H9 (cell line): ENCODE measurements at regions not wholly inside any gene's neighbourhood (a gene's known extent, or its start where the extent isn't known, plus 50 kb on each side); places are given as distances from the start of the nearest gene placed in this dataset.

Experiments
- DNase-seq: peaks from one replicate; pipeline ENCODE4 v3.0.0-alpha.2; 2017
- H2AFZ ChIP-seq: one replicate; pipeline ENCODE4 v1.6.1; 2013; ENCODE audit warnings: mild to moderate bottlenecking, low read length, control low read depth, moderate library complexity
- H2AK5ac ChIP-seq: 2 replicates; pipeline ENCODE4 v1.6.1; 2013; ENCODE audit warnings: low read length, control low read depth, mixed read lengths; ENCODE audit not compliant: insufficient read length
- H2BK120ac ChIP-seq: one replicate; pipeline ENCODE4 v1.6.1; 2013; ENCODE audit warnings: low read depth, mild to moderate bottlenecking, low read length, control low read depth, inconsistent platforms; ENCODE audit not compliant: poor library complexity, severe bottlenecking
- H2BK12ac ChIP-seq: 2 replicates; pipeline ENCODE4 v1.6.1; 2013; ENCODE audit warnings: low read length, control low read depth, mixed read lengths, low read depth; ENCODE audit not compliant: insufficient read length
- H2BK15ac ChIP-seq: 2 replicates; pipeline ENCODE4 v1.6.1; 2013; ENCODE audit warnings: low read depth, low read length, control low read depth
- H2BK20ac ChIP-seq: one replicate; pipeline ENCODE4 v1.6.1; 2013; ENCODE audit warnings: low read depth, mild to moderate bottlenecking, low read length, control low read depth, inconsistent platforms; ENCODE audit not compliant: poor library complexity, severe bottlenecking
- H2BK5ac ChIP-seq: 2 replicates; pipeline ENCODE4 v1.6.1; 2013; ENCODE audit warnings: low read length, control low read depth, mixed read lengths; ENCODE audit not compliant: insufficient read length
- H3K14ac ChIP-seq: 2 replicates; pipeline ENCODE4 v1.6.1; 2013; ENCODE audit warnings: low read length, control low read depth; ENCODE audit not compliant: insufficient read depth
- H3K18ac ChIP-seq: 2 replicates; pipeline ENCODE4 v1.6.1; 2013; ENCODE audit warnings: low read depth, mild to moderate bottlenecking, mixed read lengths, low read length, control low read depth; ENCODE audit not compliant: insufficient read length
- H3K23ac ChIP-seq: 2 replicates; pipeline ENCODE4 v1.6.1; 2013; ENCODE audit warnings: low read length, control low read depth, mixed read lengths, low read depth; ENCODE audit not compliant: insufficient read length
- H3K23me2 ChIP-seq: 2 replicates; pipeline ENCODE4 v1.6.1; 2013; ENCODE audit warnings: low read depth, mild to moderate bottlenecking, mixed read lengths, low read length, control low read depth; ENCODE audit not compliant: insufficient read length, poor library complexity, severe bottlenecking
- H3K27ac ChIP-seq: 2 replicates; pipeline ENCODE4 v1.5.1; 2013; ENCODE audit warnings: low read length, control low read depth, mixed read lengths, low read depth; ENCODE audit not compliant: insufficient read length
- H3K27me3 ChIP-seq: 2 replicates; pipeline ENCODE4 v1.6.1; 2013; ENCODE audit warnings: low read length, control low read depth, inconsistent platforms; ENCODE audit not compliant: insufficient read depth
- H3K4ac ChIP-seq: 2 replicates; pipeline ENCODE4 v1.6.1; 2013; ENCODE audit warnings: low read depth, mild to moderate bottlenecking, control low read depth, inconsistent platforms, low read length, moderate library complexity
- H3K4me1 ChIP-seq: 2 replicates; pipeline ENCODE4 v1.6.1; 2013; ENCODE audit warnings: low read length, control low read depth, inconsistent platforms; ENCODE audit not compliant: insufficient read depth
- H3K4me2 ChIP-seq: 2 replicates; pipeline ENCODE4 v1.6.1; 2013; ENCODE audit warnings: low read length, control low read depth, mixed read lengths; ENCODE audit not compliant: insufficient read length, insufficient read depth
- H3K56ac ChIP-seq: 2 replicates; pipeline ENCODE4 v1.6.1; 2013; ENCODE audit warnings: low read depth, mild to moderate bottlenecking, mixed read lengths, low read length, control low read depth; ENCODE audit not compliant: insufficient read length
- H3K79me1 ChIP-seq: 2 replicates; pipeline ENCODE4 v1.6.1; 2013; ENCODE audit warnings: low read depth, mild to moderate bottlenecking, moderate library complexity, low read length, control low read depth, inconsistent platforms; ENCODE audit not compliant: insufficient read depth, poor library complexity, severe bottlenecking
- H3K79me2 ChIP-seq: 2 replicates; pipeline ENCODE4 v1.6.1; 2013; ENCODE audit warnings: low read length, control low read depth, inconsistent platforms; ENCODE audit not compliant: insufficient read depth
- H3K9ac ChIP-seq: 2 replicates; pipeline ENCODE4 v1.6.1; 2013; ENCODE audit warnings: low read length, control low read depth, mixed read lengths; ENCODE audit not compliant: insufficient read length; ENCODE audit errors: extremely low read depth
- H3K9me3 ChIP-seq: one replicate; pipeline ENCODE4 v1.6.1; 2013; ENCODE audit warnings: low read depth, low read length, inconsistent platforms; ENCODE audit not compliant: control insufficient read depth
- H3T11ph ChIP-seq: one replicate; pipeline ENCODE4 v1.6.1; 2013; ENCODE audit warnings: mild to moderate bottlenecking, low read length, control low read depth, inconsistent platforms
- H4K20me1 ChIP-seq: one replicate; pipeline ENCODE4 v1.6.1; 2013; ENCODE audit not compliant: control insufficient read depth, insufficient read length, insufficient read depth
- H4K5ac ChIP-seq: 2 replicates; pipeline ENCODE4 v1.6.1; 2013; ENCODE audit warnings: low read depth, mild to moderate bottlenecking, mixed read lengths, low read length, control low read depth; ENCODE audit not compliant: insufficient read length
- H4K8ac ChIP-seq: replicated peaks from 2 replicates; pipeline ENCODE4 v1.6.1; 2013; ENCODE audit warnings: low read length, control low read depth, mixed read lengths, low read depth; ENCODE audit not compliant: insufficient read length
- H4K91ac ChIP-seq: 2 replicates; pipeline ENCODE4 v1.6.1; 2013; ENCODE audit warnings: low read depth, mild to moderate bottlenecking, moderate library complexity, mixed read lengths, low read length, control low read depth; ENCODE audit not compliant: insufficient read length
- H3K27ac Mint-ChIP-seq, 3 experiments: 2 replicates in 2 of 3; 3 replicates in 1 of 3; pipeline ENCODE4 v1.8.0; 2020 to 2021; ENCODE audit warnings: mixed read lengths in 3 of 3, mild to moderate bottlenecking in 1 of 3, moderate library complexity in 1 of 3
- H3K27me3 Mint-ChIP-seq: 2 replicates; pipeline ENCODE4 v1.8.0; 2021; ENCODE audit warnings: low read depth, mild to moderate bottlenecking, moderate library complexity, mixed read lengths
- H3K36me3 Mint-ChIP-seq, 3 experiments: 2 replicates in 2 of 3; 3 replicates in 1 of 3; pipeline ENCODE4 v1.8.0; 2020 to 2021; ENCODE audit warnings: low read depth in 3 of 3, mixed read lengths in 3 of 3; ENCODE audit not compliant: insufficient read depth in 1 of 3
- H3K4me1 Mint-ChIP-seq, 2 experiments: 2 replicates each; pipeline ENCODE4 v1.8.0; 2020; ENCODE audit warnings: mixed read lengths in 2 of 2
- H3K4me3 Mint-ChIP-seq, 2 experiments: 2 replicates in 1 of 2; 3 replicates in 1 of 2; pipeline ENCODE4 v1.8.0; 2020 to 2021; ENCODE audit warnings: mild to moderate bottlenecking in 2 of 2, mixed read lengths in 2 of 2, moderate library complexity in 1 of 2
- H3K9me3 Mint-ChIP-seq, 2 experiments: 2 replicates in 1 of 2; 3 replicates in 1 of 2; pipeline ENCODE4 v1.8.0; 2020; ENCODE audit warnings: mild to moderate bottlenecking in 2 of 2, mixed read lengths in 2 of 2, moderate library complexity in 1 of 2
- WGBS: extraction: QIAGEN DNeasy Blood & Tissue Kit; methylation state at CpG from one replicate; pipeline ENCODE4 v1.1.7; 2013; ENCODE audit warnings: missing lambda C conversion rate, low lambda C conversion rate, mixed read lengths; ENCODE audit not compliant: insufficient read length; ENCODE audit errors: extremely low coverage; 5-methylcytosine and 5-hydroxymethylcytosine counted together
- TF ChIP-seq, protein P1 (sequence below): fragments of 200-600 bp; sonication (generic); conservative IDR thresholded peaks from 3 replicates; pipeline ENCODE4 v1.8.0; 2021; ENCODE audit warnings: antibody characterized with exemption, mild to moderate bottlenecking

DNA sequence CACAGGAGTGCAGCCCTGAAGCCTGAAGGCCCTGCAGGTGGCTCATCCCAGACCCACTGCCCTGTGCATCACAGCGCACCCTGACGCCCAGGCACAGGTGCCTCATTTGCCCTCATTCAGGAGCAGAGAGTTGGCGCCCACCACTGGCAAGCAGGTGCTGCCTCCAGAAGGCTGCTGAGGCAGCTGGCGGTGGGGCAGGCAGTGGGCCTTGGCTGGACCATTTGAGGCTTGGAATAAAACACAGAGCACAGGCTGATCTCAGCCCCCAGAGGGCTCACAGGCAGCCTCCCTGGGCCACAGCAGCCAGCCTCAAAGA lies 1151.9 kb downstream of the BRD1 start:
- Histone ChIP-seq H3K79me2 (no peaks in the 10 kb centered on the region), H3K4ac (no peak overlapping the region), H2BK5ac (no peak overlapping the region), H4K5ac (no peak overlapping the region), H2AK5ac (no peak overlapping the region), H3K56ac (no peak overlapping the region), H3K4me2 (no peak overlapping the region), H3K27me3 (no peaks in the 10 kb centered on the region), H2BK15ac (no peak overlapping the region), H4K20me1 (no peaks in the 10 kb centered on the region), H4K91ac (no peak overlapping the region), H3K9me3 (peaks cover 9% of the 10 kb centered on the region), H2BK120ac (no peak overlapping the region), H3K23me2 (no peaks in the 10 kb centered on the region), H3K18ac (no peak overlapping the region), H2BK20ac (no peak overlapping the region), H3K27ac (no peak overlapping the region), H2AFZ (no peak overlapping the region), H3K79me1 (no peaks in the 10 kb centered on the region), H3K9ac (no peak overlapping the region), H2BK12ac (no peak overlapping the region), H3K4me1 (no peaks in the 10 kb centered on the region), H4K8ac (no peak overlapping the region), H3K14ac (no peak overlapping the region), H3T11ph (no peak overlapping the region), H3K23ac (no peak overlapping the region)
- Mint-ChIP-seq H3K4me1 (peaks cover 0 to 4% of the 10 kb centered on the region in 2 experiments; a peak in 2 of 4 replicates), H3K36me3 (peaks cover 17 to 25% (median 24%) of the 10 kb centered on the region in 3 experiments), H3K4me3 (no peak overlapping the region), H3K27ac (no peak overlapping the region), H3K27me3 (no peaks in the 10 kb centered on the region; the same call in 1 of the 2 replicates), H3K9me3 (peaks cover 15% of the 10 kb centered on the region in 2 experiments)
- no peak for DNase-seq
- WGBS, result no CpG with 5 or more reads among the region's 4 CpGs
- TF ChIP-seq, protein P1, sequence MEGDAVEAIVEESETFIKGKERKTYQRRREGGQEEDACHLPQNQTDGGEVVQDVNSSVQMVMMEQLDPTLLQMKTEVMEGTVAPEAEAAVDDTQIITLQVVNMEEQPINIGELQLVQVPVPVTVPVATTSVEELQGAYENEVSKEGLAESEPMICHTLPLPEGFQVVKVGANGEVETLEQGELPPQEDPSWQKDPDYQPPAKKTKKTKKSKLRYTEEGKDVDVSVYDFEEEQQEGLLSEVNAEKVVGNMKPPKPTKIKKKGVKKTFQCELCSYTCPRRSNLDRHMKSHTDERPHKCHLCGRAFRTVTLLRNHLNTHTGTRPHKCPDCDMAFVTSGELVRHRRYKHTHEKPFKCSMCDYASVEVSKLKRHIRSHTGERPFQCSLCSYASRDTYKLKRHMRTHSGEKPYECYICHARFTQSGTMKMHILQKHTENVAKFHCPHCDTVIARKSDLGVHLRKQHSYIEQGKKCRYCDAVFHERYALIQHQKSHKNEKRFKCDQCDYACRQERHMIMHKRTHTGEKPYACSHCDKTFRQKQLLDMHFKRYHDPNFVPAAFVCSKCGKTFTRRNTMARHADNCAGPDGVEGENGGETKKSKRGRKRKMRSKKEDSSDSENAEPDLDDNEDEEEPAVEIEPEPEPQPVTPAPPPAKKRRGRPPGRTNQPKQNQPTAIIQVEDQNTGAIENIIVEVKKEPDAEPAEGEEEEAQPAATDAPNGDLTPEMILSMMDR, result no peak
